ENCODE measurements at regions not wholly inside any gene's neighbourhood (a gene's known extent, or its start where the extent isn't known, plus 50 kb on each side); places are given as distances from the start of the nearest gene placed in this dataset.

DNA sequence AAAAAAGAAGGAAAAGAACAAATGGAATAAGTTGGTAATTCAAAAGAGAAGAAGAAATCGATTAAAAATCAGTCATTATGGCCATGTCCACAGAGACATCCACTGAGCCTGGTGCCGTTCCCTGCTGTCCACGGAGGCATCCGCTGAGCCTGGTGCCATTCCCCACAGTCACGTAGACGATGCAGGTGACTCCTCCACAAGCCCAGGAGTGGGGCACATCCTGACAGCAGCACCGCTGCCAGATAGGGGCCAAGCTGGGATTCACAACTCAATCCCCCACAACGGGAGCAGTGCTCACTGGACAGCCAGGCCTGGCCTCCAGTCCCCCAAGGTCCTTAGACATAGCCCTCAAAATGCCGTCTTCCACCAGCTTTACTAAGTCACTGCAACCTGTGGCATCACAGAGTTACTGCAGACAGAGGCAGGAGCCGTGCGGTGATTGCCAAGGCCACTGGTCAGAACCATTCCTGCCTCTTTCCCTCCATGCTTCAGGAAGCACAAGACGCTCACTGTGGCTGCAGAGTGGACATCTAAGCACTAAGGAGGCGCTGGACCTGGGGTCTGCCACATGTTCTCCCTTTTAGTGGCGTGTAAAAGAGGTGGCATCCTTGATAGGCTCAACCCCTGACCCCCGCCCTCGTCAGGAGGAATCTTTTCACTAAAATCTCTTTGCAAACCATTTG is 131.5 kb upstream of the SPACA7 start:
- ATAC-seq (ENCODE audit: insufficient number of reproducible peaks, low FRiP score, low read depth) (no peak), DNase-seq (ENCODE audit: low spot score) (no peak)
- no peak overlapping the region for H3K27ac ChIP-seq
- no peak overlapping the region for H3K4me3 ChIP-seq
- TF ChIP-seq, protein P1, sequence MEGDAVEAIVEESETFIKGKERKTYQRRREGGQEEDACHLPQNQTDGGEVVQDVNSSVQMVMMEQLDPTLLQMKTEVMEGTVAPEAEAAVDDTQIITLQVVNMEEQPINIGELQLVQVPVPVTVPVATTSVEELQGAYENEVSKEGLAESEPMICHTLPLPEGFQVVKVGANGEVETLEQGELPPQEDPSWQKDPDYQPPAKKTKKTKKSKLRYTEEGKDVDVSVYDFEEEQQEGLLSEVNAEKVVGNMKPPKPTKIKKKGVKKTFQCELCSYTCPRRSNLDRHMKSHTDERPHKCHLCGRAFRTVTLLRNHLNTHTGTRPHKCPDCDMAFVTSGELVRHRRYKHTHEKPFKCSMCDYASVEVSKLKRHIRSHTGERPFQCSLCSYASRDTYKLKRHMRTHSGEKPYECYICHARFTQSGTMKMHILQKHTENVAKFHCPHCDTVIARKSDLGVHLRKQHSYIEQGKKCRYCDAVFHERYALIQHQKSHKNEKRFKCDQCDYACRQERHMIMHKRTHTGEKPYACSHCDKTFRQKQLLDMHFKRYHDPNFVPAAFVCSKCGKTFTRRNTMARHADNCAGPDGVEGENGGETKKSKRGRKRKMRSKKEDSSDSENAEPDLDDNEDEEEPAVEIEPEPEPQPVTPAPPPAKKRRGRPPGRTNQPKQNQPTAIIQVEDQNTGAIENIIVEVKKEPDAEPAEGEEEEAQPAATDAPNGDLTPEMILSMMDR (IDR thresholded peaks at IDR 0.05): no peak
- H3K9me3 ChIP-seq: no peaks in the 10 kb centered on the region
- no peaks in the 10 kb centered on the region for H3K36me3 ChIP-seq
- H3K4me1 ChIP-seq (ENCODE audit: control insufficient read depth in 1 of 2, low read depth in 2 of 2): no peaks in the 10 kb centered on the region
- H3K27me3 ChIP-seq (replicated peaks; ENCODE audit: insufficient read depth): no peaks in the 10 kb centered on the region

DNA sequence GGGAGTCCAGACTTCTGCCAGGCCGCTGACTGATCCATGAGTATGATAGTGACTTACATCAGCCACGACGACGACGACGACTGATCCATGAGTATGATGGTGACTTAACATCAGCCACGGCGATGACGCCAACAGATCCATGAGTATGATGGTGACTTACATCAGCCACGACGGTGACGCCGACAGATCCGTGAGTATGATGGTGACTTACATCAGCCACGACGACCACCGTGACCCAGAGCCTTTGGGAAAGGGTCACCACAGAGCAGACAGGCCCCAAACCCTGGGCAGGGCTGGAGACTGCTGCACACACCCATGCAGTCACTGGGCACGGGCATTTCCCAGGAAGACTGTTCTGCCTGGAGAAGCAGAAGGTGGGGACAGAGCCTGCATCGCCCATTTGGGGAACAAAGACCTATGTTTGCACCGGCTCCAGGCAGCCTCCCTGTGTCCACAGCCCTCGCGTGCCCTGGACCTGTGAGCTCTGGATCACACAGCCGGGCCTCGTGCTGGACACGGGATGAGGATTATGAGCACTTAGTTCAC is 130.9 kb upstream of the SPACA7 start:
- Histone ChIP-seq H3K36me3 (no peaks in the 10 kb centered on the region), H3K4me3 (no peak overlapping the region), H3K27me3 (replicated peaks; ENCODE audit: insufficient read depth) (no peaks in the 10 kb centered on the region), H3K9me3 (no peaks in the 10 kb centered on the region), H3K4me1 (ENCODE audit: control insufficient read depth in 1 of 2, low read depth in 2 of 2) (no peaks in the 10 kb centered on the region), H3K27ac (no peak overlapping the region)
- no peak for ATAC-seq (ENCODE audit: insufficient number of reproducible peaks, low FRiP score, low read depth)
- DNase-seq (ENCODE audit: low spot score): no peak
- TF ChIP-seq, protein P1 (IDR thresholded peaks at IDR 0.05): no peak

DNA sequence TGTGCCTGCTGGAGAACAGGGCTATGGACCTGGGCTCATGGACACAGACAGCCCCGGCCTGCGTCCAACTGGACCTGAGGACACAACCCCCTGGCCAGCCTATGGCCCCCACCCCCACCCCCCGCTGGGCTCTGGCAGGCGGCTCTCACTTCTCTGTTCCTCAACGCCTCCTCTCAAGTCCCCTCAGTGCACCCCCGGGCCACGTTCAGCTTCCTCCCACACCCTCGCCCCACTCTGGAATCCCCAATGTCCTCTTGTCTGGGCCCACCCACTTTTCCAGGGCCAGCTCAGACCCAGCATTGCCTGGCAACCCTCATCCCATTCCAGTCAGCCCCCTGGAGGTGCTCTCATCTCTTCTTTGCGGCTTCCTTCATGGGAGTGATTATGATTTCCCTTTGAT is 130.2 kb upstream of the SPACA7 start:
- Histone ChIP-seq H3K27me3 (replicated peaks; ENCODE audit: insufficient read depth) (no peaks in the 10 kb centered on the region), H3K27ac (no peak overlapping the region), H3K4me1 (ENCODE audit: control insufficient read depth in 1 of 2, low read depth in 2 of 2) (no peaks in the 10 kb centered on the region), H3K36me3 (no peaks in the 10 kb centered on the region), H3K9me3 (no peaks in the 10 kb centered on the region), H3K4me3 (no peak overlapping the region)
- DNase-seq (ENCODE audit: low spot score) (no peak), ATAC-seq (ENCODE audit: insufficient number of reproducible peaks, low FRiP score, low read depth) (no peak)
- TF ChIP-seq, protein P1 (IDR thresholded peaks at IDR 0.05): no peak

DNA sequence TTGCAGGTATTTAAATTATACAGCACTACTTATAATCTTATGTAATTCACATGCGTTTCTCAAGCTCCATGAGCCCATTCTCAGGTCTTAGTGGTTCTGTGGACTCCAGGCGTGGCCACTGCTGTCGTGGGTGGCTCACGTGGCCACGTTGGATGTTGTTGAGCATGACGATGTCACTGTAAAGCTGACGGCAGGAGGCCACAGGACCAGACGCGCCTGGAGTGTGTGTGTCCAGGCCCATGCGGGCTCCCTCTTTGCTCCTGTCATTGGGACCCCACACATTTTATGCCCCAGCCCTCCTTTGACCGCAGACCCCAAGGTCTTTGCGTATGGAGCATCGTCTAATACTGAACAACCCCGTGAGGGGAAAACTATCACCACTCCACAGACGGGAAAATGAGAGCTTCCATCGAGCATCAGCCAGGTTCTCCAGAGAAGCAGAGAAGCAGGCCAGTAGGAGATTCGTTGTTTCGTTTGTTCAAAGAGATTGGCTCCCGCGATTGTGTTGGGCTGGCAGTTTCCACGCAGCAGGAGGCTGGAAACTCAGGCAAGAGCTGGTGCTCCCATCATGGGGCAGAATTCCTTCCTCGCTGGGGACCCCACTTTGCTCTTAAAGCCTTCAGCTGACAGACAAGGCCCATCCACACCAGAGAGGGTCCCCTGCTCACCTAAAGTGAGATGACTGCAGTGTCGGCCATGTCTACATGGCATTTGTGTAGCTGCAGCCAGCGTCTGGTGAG is 129.3 kb upstream of the SPACA7 start:
- Histone ChIP-seq H3K9me3 (no peaks in the 10 kb centered on the region), H3K4me3 (no peak overlapping the region), H3K36me3 (no peaks in the 10 kb centered on the region), H3K27me3 (replicated peaks; ENCODE audit: insufficient read depth) (no peaks in the 10 kb centered on the region), H3K27ac (no peak overlapping the region), H3K4me1 (ENCODE audit: control insufficient read depth in 1 of 2, low read depth in 2 of 2) (no peaks in the 10 kb centered on the region)
- ATAC-seq (ENCODE audit: insufficient number of reproducible peaks, low FRiP score, low read depth): no peak
- TF ChIP-seq, protein P1 (IDR thresholded peaks at IDR 0.05): no peak
- DNase-seq (ENCODE audit: low spot score): no peak

All from thoracic aorta (tissue), 2 donors.